ENCODE measurements at regions not wholly inside any gene's neighbourhood (a gene's known extent, or its start where the extent isn't known, plus 50 kb on each side); places are given as distances from the start of the nearest gene placed in this dataset.

- H3K4me3 ChIP-seq (ENCODE audit: low read length): no peak overlapping the region
- DNase-seq (ENCODE audit: low read depth): no peak
- no peak for TF ChIP-seq CTCF (conservative IDR thresholded peaks at IDR 0.05; ENCODE audit: low read length)
These were observed 186.8 kb upstream of the TSC22D1 start for GRCh38 chr13:44762911-44763310.

GRCh38 chr13:44760434-44760833 lies 184.3 kb upstream of the TSC22D1 start:
- no peak overlapping the region for H3K4me3 ChIP-seq (ENCODE audit: low read length)
- DNase-seq (ENCODE audit: low read depth): no peak
- no peak for TF ChIP-seq CTCF (conservative IDR thresholded peaks at IDR 0.05; ENCODE audit: low read length)

GRCh38 chr13:44759384-44760360 lies 183.5 kb upstream of the TSC22D1 start:
- H3K4me3 ChIP-seq (ENCODE audit: low read length): no peak overlapping the region
- no peak for DNase-seq (ENCODE audit: low read depth)
- no peak for TF ChIP-seq CTCF (conservative IDR thresholded peaks at IDR 0.05; ENCODE audit: low read length)

- TF ChIP-seq CTCF (conservative IDR thresholded peaks at IDR 0.05; ENCODE audit: low read length): no peak
- no peak overlapping the region for H3K4me3 ChIP-seq (ENCODE audit: low read length)
- DNase-seq (ENCODE audit: low read depth): peak; percentile 76
These were observed 182.7 kb upstream of the TSC22D1 start for GRCh38 chr13:44758630-44759383.

GRCh38 chr13:44757671-44758070 lies 181.5 kb upstream of the TSC22D1 start:
- no peak for TF ChIP-seq CTCF (conservative IDR thresholded peaks at IDR 0.05; ENCODE audit: low read length)
- H3K4me3 ChIP-seq (ENCODE audit: low read length): no peak overlapping the region
- no peak for DNase-seq (ENCODE audit: low read depth)

GRCh38 chr13:44756276-44756810 lies 180.2 kb upstream of the TSC22D1 start:
- no peak overlapping the region for H3K4me3 ChIP-seq (ENCODE audit: low read length)
- DNase-seq (ENCODE audit: low read depth): no peak
- TF ChIP-seq CTCF (conservative IDR thresholded peaks at IDR 0.05; ENCODE audit: low read length): no peak

Data from AG10803 (cell line).